ENCODE measurements at regions not wholly inside any gene's neighbourhood (a gene's known extent, or its start where the extent isn't known, plus 50 kb on each side); places are given as distances from the start of the nearest gene placed in this dataset.

- Histone ChIP-seq H3K79me2 (ENCODE audit: insufficient read depth, low read length) (no peaks in the 10 kb centered on the region), H4K20me1 (ENCODE audit: insufficient read depth, low read length) (no peaks in the 10 kb centered on the region), H3K9ac (ENCODE audit: insufficient read depth, low read length, poor library complexity, severe bottlenecking) (no peak overlapping the region), H3K9me3 (replicated peaks in 1 of 2; ENCODE audit: control insufficient read depth in 1 of 2, insufficient read depth in 1 of 2, low read length in 2 of 2) (no peaks in the 10 kb centered on the region), H3K27me3 (ENCODE audit: control insufficient read depth in 2 of 2, insufficient read depth in 2 of 2, low read length in 2 of 2) (no peaks in the 10 kb centered on the region), H2AFZ (ENCODE audit: insufficient read depth, low read depth, low read length, poor library complexity, severe bottlenecking) (no peak overlapping the region), H3K4me1 (ENCODE audit: control insufficient read depth in 1 of 2, insufficient read depth in 2 of 2, low read length in 2 of 2) (no peaks in the 10 kb centered on the region), H3K4me3 (replicated peaks in 1 of 3; ENCODE audit: low read depth in 2 of 3, low read length in 3 of 3) (no peak overlapping the region), H3K36me3 (replicated peaks in 1 of 2; ENCODE audit: control insufficient read depth in 1 of 2, insufficient read depth in 2 of 2, low read length in 2 of 2) (no peaks in the 10 kb centered on the region), H3K4me2 (replicated peaks; ENCODE audit: extremely low read depth, low read length, poor library complexity, severe bottlenecking) (no peak overlapping the region), H3K27ac (ENCODE audit: low read depth in 1 of 2, low read length in 2 of 2) (no peak overlapping the region)
- Mint-ChIP-seq H3K27ac (no peak overlapping the region), H3K36me3 (no peaks in the 10 kb centered on the region), H3K4me3 (no peak overlapping the region), H3K9me3 (peaks cover 0 to 9% (median 3%) of the 10 kb centered on the region in 7 donors), H3K4me1 (no peaks in the 10 kb centered on the region), H3K27me3 (ENCODE audit: low read depth in 3 of 3) (no peaks in the 10 kb centered on the region)
- TF ChIP-seq CTCF (IDR thresholded peaks at IDR 0.05) = no peak
- intact Hi-C loops (cut with micrococcal nuclease) = no loop called here
- no peak for DNase-seq
- no CpG with 5 or more reads among the region's 1 CpG for WGBS (ENCODE audit: insufficient coverage)
Observed at GRCh38 chr7:19963695-19964094, 190.3 kb upstream of the TMEM196 start.

DNA sequence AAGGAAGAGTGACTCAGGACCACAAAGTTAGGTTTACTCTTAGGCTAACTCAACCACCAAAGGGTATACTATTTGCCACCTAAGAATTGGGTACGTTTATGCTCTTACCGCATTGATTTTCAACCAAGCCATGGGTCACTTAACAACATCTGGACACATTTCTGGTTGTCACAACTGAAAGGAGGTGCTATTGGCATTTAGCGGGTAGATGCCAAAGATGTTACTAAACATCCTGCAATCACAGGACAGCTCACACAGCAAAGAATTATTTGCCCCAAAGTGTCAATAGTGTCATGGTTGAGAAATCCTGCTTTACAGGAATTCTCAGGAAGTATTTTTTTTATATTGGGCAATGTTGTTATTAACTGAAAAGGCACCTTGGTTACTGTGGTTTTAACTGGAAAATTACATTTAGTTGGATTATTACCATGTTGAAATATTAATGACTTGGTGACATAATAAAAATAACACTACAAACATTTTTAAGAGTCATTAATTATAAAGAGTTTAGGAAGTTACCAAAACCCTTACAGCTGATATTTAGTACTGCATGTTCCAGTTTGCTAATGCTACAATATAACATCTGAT, 185.0 kb upstream of the TMEM196 start:
- no peaks in the 10 kb centered on the region for H3K79me2 ChIP-seq (ENCODE audit: insufficient read depth, low read length)
- H3K9me3 ChIP-seq (replicated peaks in 1 of 2; ENCODE audit: control insufficient read depth in 1 of 2, insufficient read depth in 1 of 2, low read length in 2 of 2) = peaks cover 12 to 23% of the 10 kb centered on the region in 2 donors
- Mint-ChIP-seq H3K36me3 (no peaks in the 10 kb centered on the region), H3K4me3 (no peak overlapping the region), H3K4me1 (peaks cover 8% of the 10 kb centered on the region), H3K27ac (peak overlapping the region in 4 of 7 donors; percentile 7 to 46 (median 14)), H3K9me3 (peaks cover 5 to 21% (median 12%) of the 10 kb centered on the region in 7 donors), H3K27me3 (ENCODE audit: low read depth in 3 of 3) (no peaks in the 10 kb centered on the region)
- H3K36me3 ChIP-seq (replicated peaks in 1 of 2; ENCODE audit: control insufficient read depth in 1 of 2, insufficient read depth in 2 of 2, low read length in 2 of 2) = no peaks in the 10 kb centered on the region
- H3K27me3 ChIP-seq (ENCODE audit: control insufficient read depth in 2 of 2, insufficient read depth in 2 of 2, low read length in 2 of 2) = no peaks in the 10 kb centered on the region
- TF ChIP-seq CTCF (IDR thresholded peaks at IDR 0.05) = no peak
- H3K4me3 ChIP-seq (replicated peaks in 1 of 3; ENCODE audit: low read depth in 2 of 3, low read length in 3 of 3) = no peak overlapping the region
- no peaks in the 10 kb centered on the region for H3K4me1 ChIP-seq (ENCODE audit: control insufficient read depth in 1 of 2, insufficient read depth in 2 of 2, low read length in 2 of 2)
- DNase-seq = peak in 2 of 3 donors; percentile 7 to 23
- intact Hi-C loops (cut with micrococcal nuclease) = no loop called here
- H3K27ac ChIP-seq (ENCODE audit: low read depth in 1 of 2, low read length in 2 of 2) = no peak overlapping the region
- H3K4me2 ChIP-seq (replicated peaks; ENCODE audit: extremely low read depth, low read length, poor library complexity, severe bottlenecking) = no peak overlapping the region
- no peak overlapping the region for H3K9ac ChIP-seq (ENCODE audit: insufficient read depth, low read length, poor library complexity, severe bottlenecking)
- H2AFZ ChIP-seq (ENCODE audit: insufficient read depth, low read depth, low read length, poor library complexity, severe bottlenecking) = no peak overlapping the region
- H4K20me1 ChIP-seq (ENCODE audit: insufficient read depth, low read length) = no peaks in the 10 kb centered on the region
- WGBS (ENCODE audit: insufficient coverage) = 25% methylated on average over 2 of the region's 3 CpGs

All from CD14-positive monocyte (primary cell).